ENCODE measurements at regions not wholly inside any gene's neighbourhood (a gene's known extent, or its start where the extent isn't known, plus 50 kb on each side); places are given as distances from the start of the nearest gene placed in this dataset.

- Histone ChIP-seq H3K4me1 (no peaks in the 10 kb centered on the region), H3K9me3 (no peaks in the 10 kb centered on the region), H3K27me3 (no peaks in the 10 kb centered on the region), H3K36me3 (no peaks in the 10 kb centered on the region), H3K4me3 (no peak overlapping the region), H3K27ac (no peak overlapping the region)
- ATAC-seq = no peak
- TF ChIP-seq CTCF (IDR thresholded peaks at IDR 0.05) = no peak
- 81 to 100% methylated on average over 1 to 2 of the region's 4 CpGs for WGBS, 2 donors (ENCODE audit: low coverage in 1 of 2)
These were observed 1232.0 kb upstream of the FAM98A start for GRCh38 chr2:34831096-34831495.

- Histone ChIP-seq H3K4me3 (no peak overlapping the region), H3K27ac (no peak overlapping the region)
- ATAC-seq = no peak
These were observed 1229.4 kb upstream of the FAM98A start for GRCh38 chr2:34828481-34828880.

GRCh38 chr2:34827398-34827797 lies 1228.3 kb upstream of the FAM98A start:
- Histone ChIP-seq H3K4me1 (no peaks in the 10 kb centered on the region), H3K27ac (no peak overlapping the region), H3K9me3 (no peaks in the 10 kb centered on the region), H3K27me3 (no peaks in the 10 kb centered on the region), H3K36me3 (no peaks in the 10 kb centered on the region), H3K4me3 (no peak overlapping the region)
- TF ChIP-seq POLR2AphosphoS5 (IDR thresholded peaks at IDR 0.05) = no peak
- no peak for TF ChIP-seq CTCF (IDR thresholded peaks at IDR 0.05)
- no peak for TF ChIP-seq POLR2A (IDR thresholded peaks at IDR 0.05)
- no peak for TF ChIP-seq EP300 (IDR thresholded peaks at IDR 0.05)
- no peak for ATAC-seq
- WGBS, 2 donors (ENCODE audit: low coverage in 1 of 2) = 94 to 100% methylated on average over 1 of the region's 1 CpG

More at GRCh38 chr2:34828481-34828880, 1229.4 kb upstream of the FAM98A start:
- H3K36me3 ChIP-seq = no peaks in the 10 kb centered on the region
- H3K9me3 ChIP-seq = no peaks in the 10 kb centered on the region
- no peaks in the 10 kb centered on the region for H3K27me3 ChIP-seq
- TF ChIP-seq CTCF (IDR thresholded peaks at IDR 0.05) (no peak), EP300 (IDR thresholded peaks at IDR 0.05) (no peak), POLR2AphosphoS5 (IDR thresholded peaks at IDR 0.05) (no peak), POLR2A (IDR thresholded peaks at IDR 0.05) (no peak)
- no peaks in the 10 kb centered on the region for H3K4me1 ChIP-seq

- H3K4me3 ChIP-seq = no peak overlapping the region
- no peaks in the 10 kb centered on the region for H3K27me3 ChIP-seq
- no peaks in the 10 kb centered on the region for H3K4me1 ChIP-seq
- TF ChIP-seq POLR2A (IDR thresholded peaks at IDR 0.05) (no peak), CTCF (IDR thresholded peaks at IDR 0.05) (no peak), POLR2AphosphoS5 (IDR thresholded peaks at IDR 0.05) (no peak), EP300 (IDR thresholded peaks at IDR 0.05) (no peak)
- H3K36me3 ChIP-seq = no peaks in the 10 kb centered on the region
- no peak for ATAC-seq
- H3K27ac ChIP-seq = no peak overlapping the region
- 59 to 79% methylated on average over 3 to 4 of the region's 4 CpGs for WGBS, 2 donors (ENCODE audit: low coverage in 1 of 2)
- H3K9me3 ChIP-seq = no peaks in the 10 kb centered on the region
These were observed 1226.6 kb upstream of the FAM98A start for GRCh38 chr2:34825686-34826085.

- Histone ChIP-seq H3K36me3 (no peaks in the 10 kb centered on the region), H3K4me3 (no peak overlapping the region), H3K27me3 (no peaks in the 10 kb centered on the region), H3K4me1 (no peaks in the 10 kb centered on the region), H3K9me3 (no peaks in the 10 kb centered on the region), H3K27ac (no peak overlapping the region)
- ATAC-seq = no peak
- TF ChIP-seq CTCF (IDR thresholded peaks at IDR 0.05) (no peak), POLR2AphosphoS5 (IDR thresholded peaks at IDR 0.05) (no peak), POLR2A (IDR thresholded peaks at IDR 0.05) (no peak)
- WGBS, 2 donors (ENCODE audit: low coverage in 1 of 2) = 58 to 65% methylated on average over 3 of the region's 3 CpGs
These were observed 1223.5 kb upstream of the FAM98A start for GRCh38 chr2:34822616-34823015.
